ENCODE measurements at regions not wholly inside any gene's neighbourhood (a gene's known extent, or its start where the extent isn't known, plus 50 kb on each side); places are given as distances from the start of the nearest gene placed in this dataset.

- peaks cover 9% of the 10 kb centered on the region for H3K9me3 Mint-ChIP-seq (ENCODE audit: low read depth)
- no peaks in the 10 kb centered on the region for H3K36me3 Mint-ChIP-seq (ENCODE audit: low read depth)
- H3K27ac Mint-ChIP-seq (ENCODE audit: unreplicated experiment) = no peak overlapping the region
- peaks cover 27% of the 10 kb centered on the region for H3K4me1 Mint-ChIP-seq (ENCODE audit: low read depth)
- no peak for DNase-seq (ENCODE audit: low spot score)
- no peak for TF ChIP-seq CTCF (IDR thresholded peaks at IDR 0.05)
- no peaks in the 10 kb centered on the region for H3K27me3 Mint-ChIP-seq (ENCODE audit: low read depth)
- H3K4me3 Mint-ChIP-seq (ENCODE audit: unreplicated experiment) = no peak overlapping the region
These were observed 1103.1 kb downstream of the ROBO2 start for GRCh38 chr3:78143000-78143399.

- H3K27me3 Mint-ChIP-seq (ENCODE audit: low read depth) = no peaks in the 10 kb centered on the region
- no peaks in the 10 kb centered on the region for H3K4me1 Mint-ChIP-seq (ENCODE audit: low read depth)
- peaks cover 3% of the 10 kb centered on the region for H3K9me3 Mint-ChIP-seq (ENCODE audit: low read depth)
- TF ChIP-seq CTCF (IDR thresholded peaks at IDR 0.05) = no peak
- no peak overlapping the region for H3K4me3 Mint-ChIP-seq (ENCODE audit: unreplicated experiment)
- no peaks in the 10 kb centered on the region for H3K36me3 Mint-ChIP-seq (ENCODE audit: low read depth)
- DNase-seq (ENCODE audit: low spot score) = no peak
- no peak overlapping the region for H3K27ac Mint-ChIP-seq (ENCODE audit: unreplicated experiment)
These were observed 1109.3 kb downstream of the ROBO2 start for GRCh38 chr3:78148986-78149717.

- DNase-seq (ENCODE audit: low spot score) = peak; percentile 51
- no peak for TF ChIP-seq CTCF (IDR thresholded peaks at IDR 0.05)
- no peaks in the 10 kb centered on the region for H3K4me1 Mint-ChIP-seq (ENCODE audit: low read depth)
- H3K36me3 Mint-ChIP-seq (ENCODE audit: low read depth) = peaks cover 2% of the 10 kb centered on the region
- no peaks in the 10 kb centered on the region for H3K27me3 Mint-ChIP-seq (ENCODE audit: low read depth)
- H3K9me3 Mint-ChIP-seq (ENCODE audit: low read depth) = peaks cover 14% of the 10 kb centered on the region
- no peak overlapping the region for H3K4me3 Mint-ChIP-seq (ENCODE audit: unreplicated experiment)
- H3K27ac Mint-ChIP-seq (ENCODE audit: unreplicated experiment) = no peak overlapping the region
These were observed 1114.1 kb downstream of the ROBO2 start for GRCh38 chr3:78153973-78154372.

- no peak for TF ChIP-seq CTCF (IDR thresholded peaks at IDR 0.05)
- Mint-ChIP-seq H3K27me3 (ENCODE audit: low read depth) (no peaks in the 10 kb centered on the region), H3K27ac (ENCODE audit: unreplicated experiment) (no peak overlapping the region), H3K9me3 (ENCODE audit: low read depth) (peaks cover 14% of the 10 kb centered on the region), H3K4me3 (ENCODE audit: unreplicated experiment) (no peak overlapping the region), H3K4me1 (ENCODE audit: low read depth) (no peaks in the 10 kb centered on the region), H3K36me3 (ENCODE audit: low read depth) (peaks cover 2% of the 10 kb centered on the region)
- peak; percentile 46 for DNase-seq (ENCODE audit: low spot score)
These were observed 1114.8 kb downstream of the ROBO2 start for GRCh38 chr3:78154521-78155186.

GRCh38 chr3:78161736-78162135 is 1121.8 kb downstream of the ROBO2 start:
- Mint-ChIP-seq H3K4me1 (ENCODE audit: low read depth) (no peaks in the 10 kb centered on the region), H3K36me3 (ENCODE audit: low read depth) (peaks cover 2% of the 10 kb centered on the region), H3K27ac (ENCODE audit: unreplicated experiment) (no peak overlapping the region), H3K4me3 (ENCODE audit: unreplicated experiment) (no peak overlapping the region), H3K27me3 (ENCODE audit: low read depth) (peaks cover 3% of the 10 kb centered on the region), H3K9me3 (ENCODE audit: low read depth) (peaks cover 8% of the 10 kb centered on the region)
- no peak for DNase-seq (ENCODE audit: low spot score)
- no peak for TF ChIP-seq CTCF (IDR thresholded peaks at IDR 0.05)
